AG09309 (cell line): ENCODE measurements at regions not wholly inside any gene's neighbourhood (a gene's known extent, or its start where the extent isn't known, plus 50 kb on each side); places are given as distances from the start of the nearest gene placed in this dataset.
A peak's percentile ranks its signal among the peaks of the same experiment; 100 is the strongest.
"Not testable (repeated sequence)": the region's sequence is repeated elsewhere in the genome, so short reads cannot be mapped to it uniquely, and the experiment has no call there.

Experiments used
- DNase-seq: peaks from one replicate; pipeline ENCODE4 v3.0.0-alpha.2; 2010; ENCODE audit warnings: low read depth
- H3K4me3 ChIP-seq: 2 replicates; pipeline ENCODE4 v1.5.1; 2011; ENCODE audit warnings: mild to moderate bottlenecking, low read depth, low read length, moderate library complexity; ENCODE audit not compliant: control insufficient read depth
- TF ChIP-seq, protein P1 (sequence below): IDR thresholded peaks from 2 replicates; pipeline ENCODE4 v1.5.1; 2011; ENCODE audit warnings: mild to moderate bottlenecking, low read depth, low read length, inconsistent platforms; ENCODE audit not compliant: insufficient read depth, control insufficient read depth; ENCODE audit errors: missing control alignments

DNA sequence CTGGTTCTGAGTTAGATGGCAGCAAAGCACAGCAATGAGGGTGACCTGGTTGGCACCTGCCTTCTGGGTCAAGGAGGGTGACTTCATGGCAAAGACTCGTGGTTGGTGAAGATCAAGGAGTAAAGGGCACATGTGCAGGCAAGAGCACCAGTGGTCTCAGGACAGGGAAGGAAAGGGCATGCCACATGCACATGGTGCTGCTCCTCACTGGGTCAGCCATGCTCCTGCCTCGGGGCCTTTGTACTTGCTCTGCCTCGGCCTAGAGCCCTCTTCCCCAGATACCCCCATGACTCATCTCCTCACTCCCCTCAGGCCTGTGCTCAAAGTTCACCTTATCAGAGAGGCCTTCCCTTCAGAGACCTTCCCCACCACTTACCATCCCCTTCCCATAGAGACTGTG is 106.7 kb upstream of the KDM7A start:
- TF ChIP-seq, protein P1, sequence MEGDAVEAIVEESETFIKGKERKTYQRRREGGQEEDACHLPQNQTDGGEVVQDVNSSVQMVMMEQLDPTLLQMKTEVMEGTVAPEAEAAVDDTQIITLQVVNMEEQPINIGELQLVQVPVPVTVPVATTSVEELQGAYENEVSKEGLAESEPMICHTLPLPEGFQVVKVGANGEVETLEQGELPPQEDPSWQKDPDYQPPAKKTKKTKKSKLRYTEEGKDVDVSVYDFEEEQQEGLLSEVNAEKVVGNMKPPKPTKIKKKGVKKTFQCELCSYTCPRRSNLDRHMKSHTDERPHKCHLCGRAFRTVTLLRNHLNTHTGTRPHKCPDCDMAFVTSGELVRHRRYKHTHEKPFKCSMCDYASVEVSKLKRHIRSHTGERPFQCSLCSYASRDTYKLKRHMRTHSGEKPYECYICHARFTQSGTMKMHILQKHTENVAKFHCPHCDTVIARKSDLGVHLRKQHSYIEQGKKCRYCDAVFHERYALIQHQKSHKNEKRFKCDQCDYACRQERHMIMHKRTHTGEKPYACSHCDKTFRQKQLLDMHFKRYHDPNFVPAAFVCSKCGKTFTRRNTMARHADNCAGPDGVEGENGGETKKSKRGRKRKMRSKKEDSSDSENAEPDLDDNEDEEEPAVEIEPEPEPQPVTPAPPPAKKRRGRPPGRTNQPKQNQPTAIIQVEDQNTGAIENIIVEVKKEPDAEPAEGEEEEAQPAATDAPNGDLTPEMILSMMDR = no peak
- H3K4me3 ChIP-seq = no peak overlapping the region
- no peak for DNase-seq

DNA sequence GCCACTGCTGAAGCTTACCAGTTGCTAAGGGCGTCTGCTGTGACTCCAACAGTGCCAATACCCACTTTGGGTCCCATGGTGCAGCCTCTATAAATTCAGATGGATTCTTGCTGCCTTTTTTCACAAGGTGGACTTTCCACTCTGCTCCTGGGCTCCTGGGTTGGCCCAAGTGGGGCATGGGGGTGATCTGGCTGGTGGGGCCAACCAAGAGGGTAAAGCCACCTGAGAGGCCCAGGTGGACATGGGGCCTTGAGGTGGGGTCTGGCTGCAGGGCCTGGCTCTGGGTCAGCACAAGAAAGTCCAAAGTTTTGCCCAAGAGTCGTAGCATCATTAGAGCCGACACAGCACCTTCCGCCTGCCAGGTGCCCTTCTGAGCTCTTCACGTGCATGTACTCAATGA is 105.2 kb upstream of the KDM7A start:
- TF ChIP-seq, protein P1 = no peak
- no peak overlapping the region for H3K4me3 ChIP-seq
- no peak for DNase-seq

DNA sequence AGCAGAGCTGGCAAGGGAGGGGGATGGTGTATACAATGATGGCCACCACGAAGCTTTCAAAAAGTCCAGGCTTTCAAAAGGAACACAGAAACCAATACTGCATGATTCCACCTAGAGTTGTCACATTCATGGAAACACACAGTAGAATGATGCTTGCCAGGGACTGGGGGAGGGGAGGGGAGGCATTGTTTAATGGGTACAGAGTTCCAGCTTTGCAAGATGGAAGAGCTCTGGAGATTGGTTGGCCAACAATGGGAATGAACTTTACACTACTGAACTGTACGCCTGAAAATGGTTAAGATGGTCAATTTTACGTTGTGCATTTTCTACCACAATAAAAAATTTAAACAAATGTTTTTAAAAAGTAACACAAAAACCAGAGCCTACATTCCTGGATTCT is 104.5 kb upstream of the KDM7A start:
- TF ChIP-seq, protein P1 = no peak
- H3K4me3 ChIP-seq = no peak overlapping the region
- DNase-seq = no peak

DNA sequence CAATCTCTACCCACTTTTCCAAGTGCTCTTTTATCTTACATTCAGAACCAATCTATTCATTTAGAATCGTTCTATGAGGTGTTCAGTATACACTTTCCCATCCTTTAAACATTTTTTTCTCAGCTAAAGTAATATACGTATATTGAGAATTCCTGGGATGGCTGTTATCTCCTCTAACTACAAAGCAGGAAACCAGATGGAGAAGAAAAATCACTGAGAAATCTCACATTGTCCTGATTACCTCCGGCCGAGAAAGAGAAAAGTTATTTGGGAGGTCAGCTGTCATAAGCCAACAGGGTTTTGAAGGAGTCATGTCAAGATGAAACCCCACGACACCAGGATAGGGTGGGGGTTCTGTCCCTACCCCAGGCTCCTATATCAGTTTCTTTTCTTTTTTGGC is 99.2 kb upstream of the KDM7A start:
- DNase-seq = no peak
- no peak overlapping the region for H3K4me3 ChIP-seq
- TF ChIP-seq, protein P1 = no peak

DNA sequence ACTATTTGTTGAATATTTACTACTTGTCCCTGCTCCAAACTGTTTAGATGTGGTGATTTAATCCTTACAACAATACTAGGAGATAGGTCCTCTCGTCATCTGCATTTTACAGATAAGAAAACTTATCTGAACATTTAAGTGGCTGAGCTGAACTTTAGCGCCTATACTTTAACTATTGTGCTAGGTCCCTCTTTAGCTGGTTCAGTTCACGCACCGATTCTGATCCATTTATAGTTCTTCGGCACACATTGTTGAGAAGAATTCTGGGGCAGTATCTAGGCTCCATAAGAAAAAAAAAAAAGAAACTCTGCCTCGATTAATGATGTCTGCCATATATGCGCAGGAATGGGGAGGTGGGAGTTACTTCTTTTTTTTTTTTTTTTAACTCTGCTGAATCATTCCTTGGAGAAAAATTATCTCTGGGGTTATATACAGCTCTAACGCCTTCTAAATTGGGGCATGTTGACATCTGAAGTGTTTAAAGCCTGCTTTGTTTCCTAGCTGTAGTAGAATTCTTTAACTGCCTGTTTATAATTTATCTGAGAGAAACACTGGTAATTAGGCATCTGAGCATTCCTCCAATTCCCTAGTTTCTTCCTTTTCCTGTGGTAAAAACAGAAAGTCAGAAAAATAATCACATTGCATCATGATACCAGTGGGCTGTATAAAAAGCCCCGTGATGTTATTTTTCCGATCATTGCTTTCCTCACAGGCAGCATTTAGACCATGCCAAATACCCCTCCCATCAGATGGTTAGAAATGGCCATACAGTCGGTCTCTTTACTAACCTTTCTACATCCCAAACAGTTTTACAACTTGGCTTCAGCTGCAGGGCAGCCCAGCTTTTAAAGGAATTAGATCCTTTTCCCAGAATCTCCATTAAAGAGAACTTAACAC is 98.5 kb upstream of the KDM7A start:
- TF ChIP-seq, protein P1 = no peak
- no peak overlapping the region for H3K4me3 ChIP-seq

DNA sequence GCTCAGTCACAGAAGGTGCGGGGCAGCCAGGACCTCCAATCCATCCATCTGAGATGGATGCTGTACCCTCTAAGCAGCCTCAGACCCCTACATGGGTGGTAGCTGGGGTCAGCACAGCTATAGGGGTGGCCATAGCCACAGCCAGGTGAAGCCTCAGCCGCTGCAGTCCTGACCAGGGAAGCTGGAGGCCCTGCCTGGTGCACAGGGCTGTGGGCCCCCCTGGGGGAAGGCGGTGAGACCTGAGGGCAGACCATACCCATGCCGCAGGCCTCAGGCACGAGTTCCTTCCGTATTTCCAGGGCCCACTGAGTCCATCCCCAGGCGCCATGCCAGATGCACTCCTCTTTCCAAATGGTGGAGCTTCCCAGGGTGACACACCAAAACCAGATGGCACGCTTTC is 96.6 kb upstream of the KDM7A start:
- DNase-seq = no peak
- TF ChIP-seq, protein P1 = no peak
- no peak overlapping the region for H3K4me3 ChIP-seq

More for the DNA sequence above, 98.5 kb upstream of the KDM7A start:
- DNase-seq = peak; percentile 3

DNA sequence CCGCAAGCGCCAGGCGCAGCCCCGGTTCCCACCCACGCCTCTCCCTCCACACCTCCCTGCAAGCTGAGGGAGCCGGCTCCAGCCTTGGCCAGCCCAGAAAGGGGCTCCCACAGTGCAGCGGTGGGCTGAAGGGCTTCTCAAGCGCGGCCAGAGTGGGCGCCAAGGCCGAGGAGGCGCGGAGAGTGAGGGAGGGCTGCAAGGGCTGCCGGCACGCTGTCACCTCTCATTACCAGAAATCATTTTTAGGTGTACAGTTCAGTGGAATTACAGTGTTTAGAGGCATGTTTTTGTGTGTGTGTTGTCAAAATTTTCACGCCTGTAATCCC is 94.8 kb upstream of the KDM7A start:
- H3K4me3 ChIP-seq, DNase-seq: not testable (repeated sequence)
